CD4-positive, alpha-beta T cell treated with Interleukin-21 for 1 hour (primary cell): ENCODE measurements at regions not wholly inside any gene's neighbourhood (a gene's known extent, or its start where the extent isn't known, plus 50 kb on each side); places are given as distances from the start of the nearest gene placed in this dataset.

Experiments used
- DNase-seq: peaks from one replicate; pipeline ENCODE4 v3.0.0-alpha.2; 2020

DNA sequence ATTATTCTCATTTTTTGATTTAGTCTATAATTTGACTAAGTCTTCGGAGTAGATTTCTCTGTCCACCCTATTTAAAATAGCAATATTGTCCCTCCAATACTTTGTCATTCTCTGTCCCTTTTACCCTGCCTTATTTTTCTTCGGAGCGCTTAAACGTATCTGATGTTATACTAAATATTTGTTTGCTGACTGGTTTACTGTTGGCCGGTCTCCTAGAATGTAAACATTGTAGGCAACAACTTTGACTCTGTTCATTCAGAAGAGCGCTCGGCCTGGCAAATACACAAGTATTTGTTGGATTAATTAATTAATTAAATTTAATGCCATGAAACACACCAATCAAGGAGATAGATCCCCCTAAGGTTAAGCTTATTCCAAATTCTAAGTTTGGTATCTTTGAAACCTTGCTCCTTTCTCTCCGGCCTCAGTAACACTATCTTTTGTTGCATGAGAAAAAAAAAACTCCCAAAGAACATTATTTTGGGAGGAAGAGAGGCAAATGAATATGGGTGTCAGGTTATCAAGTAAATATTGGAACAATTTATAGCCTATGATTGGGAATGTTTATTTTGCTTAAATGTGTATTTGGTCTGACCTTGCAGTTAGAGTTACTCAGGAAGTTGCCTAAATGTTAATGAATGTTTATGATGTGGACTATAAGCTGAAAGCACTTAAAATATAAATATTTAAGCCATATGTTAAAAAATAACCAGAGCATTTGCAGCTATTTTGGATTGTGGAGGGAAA is 231.1 kb downstream of the SOX4 start:
- DNase-seq, result no peak

- DNase-seq, result no peak
These were observed 232.5 kb downstream of the SOX4 start for GRCh38 chr6:21826023-21826422.

DNA sequence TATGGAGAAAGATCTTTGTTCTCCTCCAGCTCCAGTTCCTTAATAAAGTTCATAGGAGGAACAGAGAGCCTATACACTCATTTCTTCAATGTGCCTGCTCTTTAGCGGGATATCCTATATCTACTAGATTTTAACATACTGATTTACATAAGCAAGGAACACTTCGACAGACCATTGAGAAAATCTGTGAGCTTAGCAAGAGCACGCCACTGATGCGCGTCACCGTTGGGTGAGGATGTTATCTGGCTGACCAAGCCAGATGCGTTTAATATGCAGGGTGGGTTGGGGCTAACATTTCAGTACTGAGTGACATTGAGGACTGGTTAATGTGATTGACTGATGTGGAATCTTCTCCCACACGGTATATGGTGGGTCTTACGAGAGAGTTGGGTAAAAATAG is 233.4 kb downstream of the SOX4 start:
- DNase-seq, result no peak

DNA sequence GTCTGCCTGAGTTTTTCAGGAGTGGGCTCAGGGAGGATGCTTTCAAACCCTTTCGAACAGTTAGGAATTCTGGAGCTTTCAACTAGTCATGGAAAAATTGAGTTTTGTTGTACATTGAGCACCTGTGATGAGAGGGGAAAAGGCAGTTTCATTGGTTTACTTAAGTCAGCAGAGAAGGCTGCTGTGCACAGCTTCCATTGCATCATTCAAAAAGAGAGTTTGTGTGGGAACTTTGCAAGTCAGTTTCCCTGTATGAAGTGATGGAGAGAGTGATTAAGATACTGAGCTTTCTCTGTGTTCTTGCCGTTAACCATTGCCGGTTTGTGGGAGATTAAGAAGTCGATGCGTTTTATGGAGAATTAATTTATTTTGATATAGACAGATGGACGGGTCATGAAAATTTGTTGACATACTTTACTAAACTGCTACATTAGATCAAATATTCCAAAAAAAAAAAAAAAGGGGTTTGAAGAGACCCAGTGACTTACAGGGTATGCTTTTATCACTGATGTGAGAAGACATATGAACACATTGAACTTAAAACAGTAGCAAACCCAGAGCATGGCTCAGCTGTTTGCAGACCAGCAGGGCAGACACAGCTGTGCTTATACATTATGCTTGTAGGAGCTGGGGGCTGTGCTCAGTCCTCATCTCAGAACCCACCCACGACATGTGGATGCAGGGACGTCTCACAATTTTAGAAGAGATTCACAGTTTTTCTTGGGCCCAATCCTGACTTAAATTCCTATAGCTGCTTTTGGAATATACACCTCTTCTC is 234.1 kb downstream of the SOX4 start:
- DNase-seq, result no peak

DNA sequence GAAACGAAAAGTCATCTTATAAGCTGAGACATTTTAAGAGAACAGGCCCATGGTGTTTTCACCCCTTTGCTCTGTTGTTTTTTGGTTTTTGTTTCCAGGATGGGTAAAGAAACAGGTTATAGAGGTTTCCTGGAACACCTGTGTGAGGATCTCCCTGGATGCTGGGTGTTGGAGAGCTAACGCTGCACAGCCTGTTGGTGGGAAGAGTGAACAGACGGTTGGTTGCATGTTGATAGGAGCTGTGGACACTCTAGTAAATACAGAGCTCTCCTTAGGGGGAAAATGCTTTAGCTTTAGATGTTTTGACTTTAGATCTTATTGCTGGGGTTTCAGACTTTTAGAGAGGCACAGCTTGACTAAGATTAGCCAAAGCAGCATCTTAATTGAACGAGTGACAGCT is 235.2 kb downstream of the SOX4 start:
- DNase-seq, result no peak

DNA sequence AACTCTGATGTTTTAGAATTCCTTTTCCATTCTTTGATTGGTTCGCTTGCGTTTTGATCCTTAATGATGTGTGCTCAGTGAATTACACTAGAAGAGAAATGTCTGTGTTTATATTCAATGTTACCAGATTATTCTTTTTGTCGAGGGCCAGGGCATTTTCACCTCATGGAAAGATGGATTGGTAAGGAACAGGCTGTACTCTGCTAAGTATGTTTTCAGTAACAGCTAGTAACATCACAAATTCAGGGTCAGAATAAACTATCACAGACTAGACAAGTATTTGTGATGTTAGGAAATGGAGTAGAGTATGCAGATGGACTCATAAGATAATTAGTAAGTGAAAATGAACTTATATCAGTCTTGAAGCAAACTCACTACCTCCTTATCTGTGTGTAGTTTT is 235.6 kb downstream of the SOX4 start:
- DNase-seq, result no peak

GRCh38 chr6:21831521-21832291 is 238.2 kb downstream of the SOX4 start:
- no peak for DNase-seq

DNA sequence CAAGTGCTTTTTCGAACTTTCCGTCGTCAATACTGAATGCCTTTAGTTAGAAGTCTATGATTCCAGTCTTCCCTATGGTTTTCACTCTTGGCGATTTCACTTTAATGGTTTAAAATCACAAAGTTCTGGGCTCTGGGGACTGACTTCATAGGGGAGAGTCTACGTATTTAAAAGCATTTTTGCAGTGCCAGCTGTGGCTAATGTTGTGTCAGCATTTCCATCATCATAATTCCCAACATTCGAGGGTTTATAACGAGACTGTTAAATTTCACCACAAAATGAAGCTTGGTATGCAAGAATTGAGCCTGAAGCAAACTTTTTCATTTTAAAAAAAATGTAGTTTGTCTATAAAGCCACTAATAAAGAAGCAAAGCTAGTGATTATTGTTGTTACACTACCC is 242.7 kb downstream of the SOX4 start:
- no peak for DNase-seq

DNA sequence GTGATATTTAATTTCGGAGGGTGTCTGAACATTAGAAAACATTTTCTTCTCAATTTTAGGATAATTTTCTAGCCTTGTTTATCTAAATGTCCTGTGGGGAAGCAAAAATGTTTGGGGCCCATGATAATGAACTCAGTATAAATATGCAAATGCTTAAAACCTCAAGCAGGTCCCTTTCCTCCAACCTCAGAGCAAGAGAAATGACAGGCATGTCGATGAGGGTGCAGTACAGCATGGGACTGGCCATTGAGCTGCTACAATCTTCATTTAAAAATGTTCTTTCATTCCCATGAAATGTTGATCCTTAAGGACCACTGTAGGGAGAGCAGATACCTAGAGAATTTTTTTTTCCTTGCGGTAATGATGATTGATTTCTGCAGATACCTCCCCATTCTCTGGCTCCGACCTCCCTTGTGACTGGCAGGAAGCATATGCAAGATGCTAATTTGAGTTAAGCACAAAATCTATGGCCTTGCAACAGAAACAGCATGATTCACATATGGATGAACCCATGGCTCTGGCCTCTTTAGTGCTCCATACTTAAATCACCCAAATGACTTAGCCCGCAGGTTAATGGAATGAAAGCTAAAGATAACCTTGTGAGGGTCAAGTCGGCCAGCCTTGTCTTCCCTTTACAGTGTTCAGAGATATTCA is 243.3 kb downstream of the SOX4 start:
- DNase-seq, result no peak

DNA sequence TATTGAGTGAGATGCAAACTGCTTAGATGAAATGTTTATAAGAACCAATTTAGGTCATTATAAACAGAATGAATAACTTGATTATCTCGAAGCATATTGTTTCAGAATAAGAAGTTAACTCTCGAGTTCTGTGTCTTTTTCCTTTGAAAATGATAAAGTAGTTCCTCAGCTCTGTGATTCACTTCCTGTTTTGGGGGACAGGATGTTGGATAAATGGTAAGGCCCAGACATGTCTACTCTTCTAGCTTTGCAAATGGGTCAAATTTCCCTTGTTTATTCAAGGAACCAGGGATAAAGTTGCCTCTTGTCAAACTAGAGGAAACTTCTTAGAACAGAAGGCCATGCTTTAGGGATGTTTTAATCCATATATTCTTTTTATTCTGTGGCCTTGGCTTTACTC is 246.9 kb downstream of the SOX4 start:
- DNase-seq, result no peak

DNA sequence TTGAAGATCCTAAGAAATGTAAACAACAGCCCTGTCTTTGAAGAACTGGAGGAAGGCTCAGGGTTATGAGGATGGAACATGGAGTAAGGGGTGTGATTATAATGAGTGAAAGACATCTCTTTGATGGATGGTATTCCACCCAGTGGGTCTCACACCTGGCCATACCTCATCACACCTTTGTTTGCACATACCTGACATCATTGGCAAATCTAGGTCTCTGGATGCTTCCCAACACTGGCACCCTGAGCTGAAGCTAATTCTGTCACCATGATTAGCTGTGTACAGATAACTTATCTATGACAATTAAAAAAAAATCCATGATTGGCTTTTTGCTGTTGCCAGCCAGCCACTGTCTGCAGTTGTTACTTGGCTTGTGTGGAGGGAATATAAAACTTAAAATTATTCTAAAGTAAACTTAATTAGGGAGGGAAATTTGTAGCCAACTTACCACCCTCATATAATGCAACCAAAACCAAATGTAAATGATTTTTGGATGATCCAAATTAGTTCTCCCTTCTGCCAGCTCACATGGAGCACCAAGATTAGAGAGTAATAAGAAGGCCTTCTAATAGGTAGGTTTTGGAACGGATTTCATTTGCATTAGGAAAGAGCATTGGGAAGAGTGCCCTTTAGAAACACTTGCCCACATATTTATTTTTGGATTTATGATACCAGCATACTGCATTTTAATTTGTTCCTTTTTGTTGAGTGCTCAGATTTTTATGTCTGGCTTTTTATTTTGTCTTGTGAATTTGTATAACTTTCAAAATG is 249.5 kb downstream of the SOX4 start:
- DNase-seq, result no peak

GRCh38 chr6:21844120-21844917 is 250.8 kb downstream of the SOX4 start:
- no peak for DNase-seq

DNA sequence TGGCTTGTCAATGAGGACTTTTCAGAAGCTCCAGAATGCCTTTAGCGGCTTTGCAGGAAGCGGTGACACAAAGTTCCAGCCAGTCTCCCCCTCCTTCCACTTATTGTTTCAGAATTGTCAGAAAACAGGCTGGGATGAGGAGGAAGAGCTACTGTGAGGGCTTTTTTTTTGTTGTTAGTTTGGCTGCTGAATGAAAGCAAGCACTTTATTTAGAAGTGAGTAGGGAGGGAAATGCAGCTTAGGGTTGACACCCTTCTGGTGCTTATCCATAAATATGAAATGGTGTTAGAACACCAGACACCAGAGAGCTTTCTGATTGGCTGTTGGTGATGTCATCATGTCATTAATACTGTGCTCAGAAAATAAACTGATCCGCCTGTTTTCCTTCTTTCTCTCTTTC is 251.5 kb downstream of the SOX4 start:
- no peak for DNase-seq

DNA sequence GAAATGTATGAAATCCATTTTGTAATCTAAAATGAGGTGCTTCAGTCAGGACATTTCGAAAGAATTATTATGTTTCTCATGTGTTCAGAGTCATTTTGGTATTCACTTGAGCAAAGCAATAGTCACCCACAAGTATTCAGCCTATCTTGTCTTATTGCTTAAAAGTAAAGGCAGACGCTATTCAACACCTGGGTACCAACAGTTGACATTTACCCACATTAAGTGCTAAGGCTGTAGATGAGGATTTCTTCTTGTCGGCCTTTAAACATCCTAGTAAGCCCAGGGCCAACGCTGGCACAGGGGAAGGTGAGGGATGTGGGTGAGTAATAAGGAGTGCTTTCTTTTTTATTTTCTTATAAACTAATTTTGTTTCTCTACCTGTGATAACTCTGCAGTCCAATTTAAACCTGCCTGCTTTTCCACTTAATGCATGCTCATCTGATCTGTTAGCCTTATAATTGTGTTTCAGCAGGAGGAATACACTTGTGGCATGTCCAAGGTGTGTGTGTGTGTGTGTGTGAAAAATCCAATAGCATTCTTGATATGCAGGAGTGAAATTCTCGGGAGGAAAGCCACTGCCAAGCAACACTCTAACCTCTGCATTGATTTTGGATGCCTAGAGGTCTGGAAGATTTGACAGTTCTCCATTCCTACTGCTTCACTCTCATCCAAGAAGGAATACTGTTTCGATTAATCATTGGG is 252.0 kb downstream of the SOX4 start:
- no peak for DNase-seq

DNA sequence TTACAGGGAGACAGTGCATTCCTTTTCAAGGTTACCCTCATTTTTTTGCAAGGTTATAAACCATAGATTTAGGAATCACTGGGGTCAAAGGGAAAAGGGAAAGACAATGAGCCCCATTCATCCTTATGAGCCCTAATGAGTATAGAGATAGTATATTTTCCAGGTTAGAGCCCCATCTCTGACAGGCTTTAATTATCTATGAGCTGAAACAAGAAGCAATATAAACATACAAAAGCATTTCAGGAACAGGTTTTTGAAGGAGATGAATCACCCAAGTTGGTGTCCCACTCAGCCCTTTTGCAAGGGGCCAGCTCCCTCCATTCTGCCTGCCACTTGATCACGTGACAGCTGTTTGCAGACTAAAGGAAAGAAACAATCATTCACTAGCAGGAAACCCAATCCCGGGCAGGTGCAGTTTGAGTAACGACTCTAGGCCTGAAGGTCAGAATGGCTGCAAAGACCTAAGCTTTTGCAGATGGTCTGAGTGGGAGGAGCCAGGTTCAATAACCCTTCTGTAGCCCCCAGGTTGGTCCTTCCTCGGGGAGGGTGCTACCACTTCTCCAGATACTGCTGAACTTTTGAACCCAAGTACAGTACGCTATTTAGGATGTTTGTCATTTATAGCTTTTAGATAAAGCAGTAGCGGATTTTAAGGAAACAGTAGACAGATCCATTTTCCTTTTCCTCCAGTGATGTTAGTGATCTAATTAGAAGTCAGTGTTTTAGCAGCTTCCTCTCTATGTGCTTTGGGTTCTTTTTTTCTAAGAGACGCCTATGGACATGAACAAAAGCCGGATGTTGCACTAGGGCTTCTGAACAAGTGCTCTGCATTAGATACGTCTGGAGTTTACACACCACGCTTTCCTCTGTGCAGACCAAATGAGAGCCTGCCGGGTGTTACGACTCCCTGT is 253.2 kb downstream of the SOX4 start:
- no peak for DNase-seq

DNA sequence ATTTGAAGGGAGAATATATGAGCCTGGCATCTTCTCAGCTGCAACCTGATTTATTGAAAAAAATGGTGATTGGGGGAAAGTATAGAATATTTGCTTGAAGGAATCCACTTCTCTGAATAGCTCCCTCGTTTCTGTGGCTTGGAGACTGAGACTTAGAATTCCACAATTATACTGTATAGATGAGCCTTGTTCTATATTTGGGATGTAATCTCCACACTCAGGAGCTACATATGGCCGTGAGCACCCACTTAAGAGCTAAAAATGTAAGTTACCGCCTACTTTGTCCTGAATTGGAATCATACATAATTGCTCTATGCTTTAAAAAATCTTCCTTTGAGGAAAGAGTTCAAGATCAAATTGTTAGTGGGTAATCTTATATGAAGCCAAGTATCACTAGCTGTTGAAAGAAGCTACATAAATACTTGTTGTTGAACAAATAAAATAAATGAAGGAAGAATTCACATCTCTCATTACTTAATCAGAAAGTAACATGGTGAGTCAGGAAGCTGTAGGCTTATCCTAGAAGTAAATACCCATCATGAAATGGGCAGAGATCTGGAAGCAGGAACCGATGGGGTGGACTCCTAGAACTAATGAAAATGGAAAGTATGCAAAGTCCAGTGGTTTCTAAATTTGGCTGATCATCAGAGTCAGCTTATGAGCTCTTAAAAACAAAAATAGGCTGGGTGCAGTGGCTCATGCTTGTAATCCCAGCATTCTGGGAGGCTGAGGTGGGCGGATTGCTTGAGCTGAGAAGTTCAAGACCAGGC is 254.3 kb downstream of the SOX4 start:
- no peak for DNase-seq

DNA sequence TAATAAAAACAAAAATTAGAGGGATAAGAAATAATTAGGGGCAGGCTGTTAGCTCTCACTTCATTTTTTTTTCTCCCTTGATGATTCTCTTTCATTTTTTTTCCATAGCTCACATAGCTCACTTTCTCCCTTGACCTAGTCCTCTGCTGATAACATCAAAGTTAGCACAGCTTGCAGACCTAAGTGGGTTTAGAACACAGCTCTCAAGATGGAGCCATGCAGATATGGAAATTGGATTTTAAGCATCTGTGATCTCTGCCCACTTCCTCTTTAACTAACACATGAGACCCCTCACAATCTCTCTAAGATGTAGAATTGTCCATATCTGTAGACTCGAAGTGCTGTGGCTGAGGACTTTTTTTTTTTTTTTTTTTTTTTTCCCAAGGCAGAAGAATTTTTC is 257.1 kb downstream of the SOX4 start:
- no peak for DNase-seq

- DNase-seq, result no peak
These were observed 262.4 kb downstream of the SOX4 start for GRCh38 chr6:21855811-21856455.

GRCh38 chr6:21856456-21856825 is 262.9 kb downstream of the SOX4 start:
- no peak for DNase-seq
